IMR-90 (cell line): ENCODE measurements at regions not wholly inside any gene's neighbourhood (a gene's known extent, or its start where the extent isn't known, plus 50 kb on each side); places are given as distances from the start of the nearest gene placed in this dataset.

Experiments used
- ATAC-seq: fragments of 200-7000 bp; cut with Tn5 transposase; 2 replicates; pipeline ENCODE4 v1.9.1; 2020; ENCODE audit warnings: low read depth, mild to moderate bottlenecking, moderate library complexity
- BruUV-seq: library from RNA; stranded (reverse); fragments of 400-500 nt; replicated peaks from 2 replicates; lab custom pipeline; 2021; lab: Mats Ljungman, UMichigan
- CTCF ChIA-PET: fragments of 300-600 bp; formaldehyde crosslinking; extraction: SDS; loops from one replicate; lab custom pipeline; 2021; ENCODE audit warnings: antibody characterized with exemption; lab: Yijun Ruan, JAX
- POLR2A ChIA-PET: fragments of 300-600 bp; sonication (Branson Sonifier 250); formaldehyde crosslinking; loops from one replicate; lab custom pipeline; 2022; ENCODE audit warnings: antibody characterized with exemption; ENCODE audit not compliant: unreplicated experiment; lab: Charles Lee
- DNase-seq: peaks from one replicate; pipeline ENCODE4 v3.0.0; 2013
- H2AFZ ChIP-seq: replicated peaks from 2 replicates; pipeline ENCODE3; 2013; ENCODE audit warnings: low read length, mild to moderate bottlenecking; ENCODE audit not compliant: poor library complexity
- H2AK5ac ChIP-seq: 2 replicates; pipeline ENCODE4 v1.6.1; 2013; ENCODE audit warnings: low read depth, low read length, inconsistent platforms
- H2AK9ac ChIP-seq: replicated peaks from 2 replicates; pipeline ENCODE3; 2013; ENCODE audit warnings: mild to moderate bottlenecking, low read depth, low read length, moderate library complexity; ENCODE audit not compliant: poor library complexity
- H2BK120ac ChIP-seq: 2 replicates; pipeline ENCODE4 v1.6.1; 2013; ENCODE audit warnings: low read depth, low read length, inconsistent platforms
- H2BK15ac ChIP-seq: 3 replicates; pipeline ENCODE4 v1.6.1; 2013; ENCODE audit warnings: low read depth, low read length, inconsistent platforms
- H2BK20ac ChIP-seq: 2 replicates; pipeline ENCODE4 v1.6.1; 2013; ENCODE audit warnings: low read depth, mild to moderate bottlenecking, inconsistent platforms, low read length, moderate library complexity
- H2BK5ac ChIP-seq: 2 replicates; pipeline ENCODE4 v1.6.1; 2013; ENCODE audit warnings: mild to moderate bottlenecking, low read depth, low read length, inconsistent platforms; ENCODE audit not compliant: poor library complexity, severe bottlenecking
- H3K14ac ChIP-seq: replicated peaks from 2 replicates; pipeline ENCODE4 v1.6.1; 2013; ENCODE audit warnings: low read depth, low read length, inconsistent platforms
- H3K18ac ChIP-seq: 2 replicates; pipeline ENCODE4 v1.6.1; 2013; ENCODE audit warnings: low read depth, low read length, control low read depth
- H3K23ac ChIP-seq: 2 replicates; pipeline ENCODE4 v1.6.1; 2013; ENCODE audit warnings: low read depth, low read length, inconsistent platforms
- H3K27ac ChIP-seq: 2 replicates; pipeline ENCODE4 v1.5.1; 2013; ENCODE audit warnings: mild to moderate bottlenecking, control low read depth, low read length; ENCODE audit not compliant: insufficient read depth
- H3K27me3 ChIP-seq: 2 replicates; pipeline ENCODE4 v1.6.1; 2013; ENCODE audit warnings: low read length; ENCODE audit not compliant: control insufficient read depth, insufficient read depth
- H3K36me3 ChIP-seq: 2 replicates; pipeline ENCODE4 v1.6.1; 2013; ENCODE audit warnings: low read length, mixed read lengths; ENCODE audit not compliant: control insufficient read depth, insufficient read depth
- H3K4ac ChIP-seq: 2 replicates; pipeline ENCODE4 v1.6.1; 2013; ENCODE audit warnings: low read depth, low read length, inconsistent platforms
- H3K4me1 ChIP-seq: 2 replicates; pipeline ENCODE4 v1.6.1; 2013; ENCODE audit warnings: low read length, mixed read lengths; ENCODE audit not compliant: control insufficient read depth, insufficient read depth
- H3K4me2 ChIP-seq: 2 replicates; pipeline ENCODE4 v1.6.1; 2013; ENCODE audit warnings: low read depth, mild to moderate bottlenecking, control low read depth, low read length, moderate library complexity
- H3K4me3 ChIP-seq: 2 replicates; pipeline ENCODE4 v1.5.1; 2013; ENCODE audit warnings: low read depth, mild to moderate bottlenecking, control low read depth, low read length, moderate library complexity; ENCODE audit not compliant: insufficient read depth
- H3K56ac ChIP-seq: 2 replicates; pipeline ENCODE4 v1.6.1; 2013; ENCODE audit warnings: low read length, inconsistent platforms; ENCODE audit not compliant: insufficient read depth; ENCODE audit errors: extremely low read depth
- H3K79me1 ChIP-seq, 2 experiments: 2 replicates each; pipeline ENCODE4 v1.6.1; 2013; ENCODE audit warnings: low read length in 2 of 2, inconsistent platforms in 1 of 2, low read depth in 1 of 2
- H3K9ac ChIP-seq: 2 replicates; pipeline ENCODE4 v1.6.1; 2013; ENCODE audit warnings: low read depth, low read length, control low read depth
- H3K9me1 ChIP-seq: 2 replicates; pipeline ENCODE4 v1.6.1; 2013; ENCODE audit warnings: low read length, inconsistent platforms; ENCODE audit not compliant: insufficient read depth
- H3K9me3 ChIP-seq: 2 replicates; pipeline ENCODE4 v1.6.1; 2013; ENCODE audit warnings: low read length; ENCODE audit not compliant: control insufficient read depth, insufficient read depth
- H4K20me1 ChIP-seq: 2 replicates; pipeline ENCODE4 v1.6.1; 2013; ENCODE audit warnings: low read length, inconsistent platforms; ENCODE audit not compliant: insufficient read depth
- H4K5ac ChIP-seq: 2 replicates; pipeline ENCODE4 v1.6.1; 2013; ENCODE audit warnings: mild to moderate bottlenecking, low read depth, low read length, control low read depth
- H4K8ac ChIP-seq, 2 experiments: 2 replicates each; pipeline ENCODE4 v1.6.1; 2013; ENCODE audit warnings: low read depth in 2 of 2, low read length in 2 of 2, control low read depth in 1 of 2, inconsistent platforms in 1 of 2
- H4K91ac ChIP-seq: 2 replicates; pipeline ENCODE4 v1.6.1; 2013; ENCODE audit warnings: low read depth, low read length, inconsistent platforms; ENCODE audit not compliant: insufficient read depth
- CTCF ChIP-seq: conservative IDR thresholded peaks from 2 replicates; pipeline ENCODE4 v1.5.1; 2012; ENCODE audit warnings: mild to moderate bottlenecking, low read depth, low read length, improper control_type of control experiment
- MAFK ChIP-seq: IDR thresholded peaks from 2 replicates; pipeline ENCODE4 v1.6.1; 2012; ENCODE audit warnings: low read depth, low read length, improper control_type of control experiment
- MXI1 ChIP-seq: IDR thresholded peaks from 2 replicates; pipeline ENCODE4 v1.6.1; 2012; ENCODE audit warnings: low read depth, mild to moderate bottlenecking, low read length, moderate library complexity, borderline replicate concordance
- RFX5 ChIP-seq: IDR thresholded peaks from 2 replicates; pipeline ENCODE4 v1.8.0; 2012; ENCODE audit warnings: low read depth, mild to moderate bottlenecking, low read length, moderate library complexity
- USF2 ChIP-seq: fragments of 150-350 bp; IDR thresholded peaks from 2 replicates; pipeline ENCODE4 v1.6.1; 2017; ENCODE audit warnings: mild to moderate bottlenecking, antibody characterized with exemption, low read length, low read depth
- WGBS, 2 experiments: methylation state at CpG; one replicate each; pipeline versions ENCODE4 v1.1.5 to v1.1.7; 2013; ENCODE audit warnings: missing lambda C conversion rate in 2 of 2; ENCODE audit not compliant: insufficient read length in 1 of 2; ENCODE audit errors: extremely low coverage in 2 of 2; 5-methylcytosine and 5-hydroxymethylcytosine counted together
- dilution Hi-C: fragments of 300-500 bp; cut with HindIII; formaldehyde crosslinking; loops from one replicate; pipeline ENCODE4 v1.14.3; 2018; ENCODE audit warnings: low sequenced_read_pairs; ENCODE audit not compliant: unreplicated experiment
- in situ Hi-C: fragments of 300-500 bp; cut with MboI; formaldehyde crosslinking; loops from 3 replicates; pipeline ENCODE4 v1.14.3; 2019; ENCODE audit warnings: low sequenced_read_pairs, inconsistent platforms, mixed read lengths
- intact Hi-C: fragments of 100-400 bp; cut with micrococcal nuclease; formaldehyde crosslinking; loops from 2 replicates; pipeline ENCODE4 v1.10.0; 2022

GRCh38 chr21:23093259-23093658, 2095.1 kb downstream of the NCAM2 start:
- H3K36me3 ChIP-seq: no peaks in the 10 kb centered on the region
- ChIA-PET CTCF (no interaction called here), POLR2A (no interaction called here)
- H3K4me1 ChIP-seq: no peaks in the 10 kb centered on the region
- no peak overlapping the region for H2BK5ac ChIP-seq
- H3K18ac ChIP-seq: no peak overlapping the region
- H2BK15ac ChIP-seq: no peak overlapping the region
- intact Hi-C loops (no loop called here), in situ Hi-C loops (no loop called here), dilution Hi-C loops (no loop called here)
- no peak overlapping the region for H3K9ac ChIP-seq
- no peak overlapping the region for H2AK5ac ChIP-seq
- WGBS, 2 experiments: no CpG with 5 or more reads among the region's 2 CpGs
- H3K9me3 ChIP-seq: peaks cover 6% of the 10 kb centered on the region; the same call in 1 of the 2 replicates
- H3K9me1 ChIP-seq: no peaks in the 10 kb centered on the region
- H3K4me2 ChIP-seq: no peak overlapping the region
- no peak overlapping the region for H4K8ac ChIP-seq
- H2BK20ac ChIP-seq: no peak overlapping the region
- H4K5ac ChIP-seq: no peak overlapping the region
- no peaks in the 10 kb centered on the region for H3K27me3 ChIP-seq
- no peak overlapping the region for H3K27ac ChIP-seq
- no peak overlapping the region for H4K91ac ChIP-seq
- no peak overlapping the region for H3K14ac ChIP-seq
- H3K56ac ChIP-seq: no peak overlapping the region
- TF ChIP-seq MXI1: no peak
- TF ChIP-seq RFX5: no peak
- no peak for TF ChIP-seq CTCF
- TF ChIP-seq USF2: no peak
- TF ChIP-seq MAFK: peak; percentile 32; the same call in 1 of the 2 replicates
- DNase-seq: no peak
- no peaks in the 10 kb centered on the region for H4K20me1 ChIP-seq
- ATAC-seq: no peak
- no peak overlapping the region for H2AFZ ChIP-seq
- BruUV-seq: no TSS peak
- no peak overlapping the region for H2BK120ac ChIP-seq
- no peak overlapping the region for H2AK9ac ChIP-seq
- H3K79me1 ChIP-seq: no peaks in the 10 kb centered on the region
- no peak overlapping the region for H3K23ac ChIP-seq
- H3K4ac ChIP-seq: no peak overlapping the region
- no peak overlapping the region for H3K4me3 ChIP-seq
